ENCODE measurements at regions not wholly inside any gene's neighbourhood (a gene's known extent, or its start where the extent isn't known, plus 50 kb on each side); places are given as distances from the start of the nearest gene placed in this dataset.
A peak's percentile ranks its signal among the peaks of the same experiment; 100 is the strongest.

- POLR2A ChIA-PET, result interaction anchor here (1.0 kb wide), 1 partner anchor 22 kb away, joined by 3 read pairs; no protein-coding TSS in a partner anchor
- TF ChIP-seq, protein P1, sequence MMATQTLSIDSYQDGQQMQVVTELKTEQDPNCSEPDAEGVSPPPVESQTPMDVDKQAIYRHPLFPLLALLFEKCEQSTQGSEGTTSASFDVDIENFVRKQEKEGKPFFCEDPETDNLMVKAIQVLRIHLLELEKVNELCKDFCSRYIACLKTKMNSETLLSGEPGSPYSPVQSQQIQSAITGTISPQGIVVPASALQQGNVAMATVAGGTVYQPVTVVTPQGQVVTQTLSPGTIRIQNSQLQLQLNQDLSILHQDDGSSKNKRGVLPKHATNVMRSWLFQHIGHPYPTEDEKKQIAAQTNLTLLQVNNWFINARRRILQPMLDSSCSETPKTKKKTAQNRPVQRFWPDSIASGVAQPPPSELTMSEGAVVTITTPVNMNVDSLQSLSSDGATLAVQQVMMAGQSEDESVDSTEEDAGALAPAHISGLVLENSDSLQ (IDR thresholded peaks at IDR 0.05), result no peak
- TF ChIP-seq FOXK2 (IDR thresholded peaks at IDR 0.05), result no peak
- DNase-seq (ENCODE audit: extremely low spot score), result no peak
- CTCF ChIA-PET, result no interaction called here
Measured at GRCh38 chr5:57839025-57839424, 356.4 kb upstream of the ACTBL2 start.

- POLR2A ChIA-PET, result no interaction called here
Measured at GRCh38 chr5:57836921-57837320, 354.3 kb upstream of the ACTBL2 start.

DNA sequence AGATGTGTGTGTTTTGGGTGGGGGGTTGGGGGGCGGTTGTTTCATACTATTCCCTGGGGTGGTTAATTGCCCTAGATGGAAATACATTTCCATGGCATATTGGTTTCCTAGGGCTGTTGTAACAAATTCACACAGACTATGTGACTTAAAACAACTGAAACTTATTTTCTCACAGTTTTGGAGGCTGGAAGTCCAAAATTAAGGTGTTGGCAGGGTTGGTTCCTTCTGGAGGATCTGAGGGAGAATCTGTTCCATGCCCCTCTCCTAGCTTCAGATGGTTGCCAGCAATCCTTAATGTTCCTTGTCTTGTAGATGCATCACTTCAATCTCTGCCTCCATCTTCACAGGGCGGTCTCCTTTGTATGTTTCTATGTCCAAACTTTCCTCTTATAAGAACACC, 353.7 kb upstream of the ACTBL2 start:
- ChIA-PET POLR2A (no interaction called here), CTCF (no interaction called here)
- DNase-seq (ENCODE audit: extremely low spot score), result no peak
- TF ChIP-seq FOXA1 (IDR thresholded peaks at IDR 0.05) (no peak), CTBP1 (IDR thresholded peaks at IDR 0.05; ENCODE audit: borderline replicate concordance) (no peak), BHLHE40 (IDR thresholded peaks at IDR 0.05; ENCODE audit: borderline replicate concordance) (no peak), NFRKB (IDR thresholded peaks at IDR 0.05) (no peak), FOXM1 (IDR thresholded peaks at IDR 0.05; ENCODE audit: borderline replicate concordance) (no peak), ELF4 (IDR thresholded peaks at IDR 0.05) (no peak), ZNF384 (IDR thresholded peaks at IDR 0.05) (no peak), TARDBP (IDR thresholded peaks at IDR 0.05) (no peak)
- TF ChIP-seq, protein P1 (IDR thresholded peaks at IDR 0.05), result no peak

More at GRCh38 chr5:57836921-57837320, 354.3 kb upstream of the ACTBL2 start:
- no peak for TF ChIP-seq FOXK2 (IDR thresholded peaks at IDR 0.05)
- no peak for TF ChIP-seq FOXA1 (IDR thresholded peaks at IDR 0.05)
- TF ChIP-seq, protein P1 (IDR thresholded peaks at IDR 0.05), result no peak
- TF ChIP-seq NFRKB (IDR thresholded peaks at IDR 0.05), result no peak
- no peak for TF ChIP-seq CTBP1 (IDR thresholded peaks at IDR 0.05; ENCODE audit: borderline replicate concordance)
- no peak for TF ChIP-seq FOXM1 (IDR thresholded peaks at IDR 0.05; ENCODE audit: borderline replicate concordance)
- no peak for TF ChIP-seq SP1 (IDR thresholded peaks at IDR 0.05)
- TF ChIP-seq BHLHE40 (IDR thresholded peaks at IDR 0.05; ENCODE audit: borderline replicate concordance), result no peak
- no peak for TF ChIP-seq L3MBTL2 (conservative IDR thresholded peaks at IDR 0.05)
- TF ChIP-seq HDGF (IDR thresholded peaks at IDR 0.05; ENCODE audit: borderline replicate concordance), result no peak
- TF ChIP-seq TARDBP (IDR thresholded peaks at IDR 0.05), result no peak
- TF ChIP-seq LEF1 (IDR thresholded peaks at IDR 0.05; ENCODE audit: borderline replicate concordance), result no peak
- no peak for TF ChIP-seq SUZ12 (IDR thresholded peaks at IDR 0.05)
- no peak for TF ChIP-seq ARNT (IDR thresholded peaks at IDR 0.05)
- no peak for DNase-seq (ENCODE audit: extremely low spot score)
- CTCF ChIA-PET, result no interaction called here

DNA sequence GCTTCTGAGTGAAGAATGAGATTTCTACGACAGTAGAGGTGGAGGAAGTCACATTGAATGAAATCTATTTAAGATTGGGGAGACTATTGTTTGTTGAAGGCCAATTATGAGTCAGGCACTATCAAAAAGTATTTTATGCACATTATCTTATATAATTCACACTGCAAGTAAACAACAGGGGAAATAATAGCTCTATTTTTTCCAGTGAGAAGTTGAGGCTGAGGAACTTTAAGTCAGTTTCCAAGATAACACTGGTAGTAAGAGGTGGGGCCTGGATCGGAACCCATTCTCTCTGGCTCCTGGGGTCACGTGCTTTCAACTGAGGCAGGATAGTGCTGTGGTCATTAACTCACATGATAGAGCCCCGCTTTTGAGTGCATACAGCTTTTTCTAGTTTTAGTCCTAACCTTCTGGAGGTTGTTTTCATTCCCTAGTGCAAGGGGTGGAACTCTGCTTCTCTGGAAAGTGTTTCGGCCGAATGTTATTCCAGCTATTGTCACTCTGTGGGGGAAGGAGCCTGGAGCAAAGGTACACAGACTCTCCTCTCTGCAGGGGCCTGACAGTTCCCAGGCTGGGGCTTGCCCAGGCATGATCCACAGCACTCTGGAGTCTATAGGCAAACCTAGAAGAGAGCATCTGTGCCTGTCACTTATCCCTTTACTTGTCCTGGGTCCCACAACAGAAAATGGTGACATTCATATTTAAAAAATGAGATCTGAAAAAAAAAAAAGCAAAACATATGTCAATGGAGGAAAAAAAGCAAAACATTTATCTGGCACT, 352.4 kb upstream of the ACTBL2 start:
- peak; percentile 17 for DNase-seq (ENCODE audit: extremely low spot score)
- CTCF ChIA-PET, result interaction anchor here (0.6 to 1.1 kb wide), 2 partner anchors 56 to 321 kb away, joined by 3 to 4 read pairs; no protein-coding TSS in a partner anchor
- TF ChIP-seq ZNF384 (IDR thresholded peaks at IDR 0.05) (no peak), BHLHE40 (IDR thresholded peaks at IDR 0.05; ENCODE audit: borderline replicate concordance) (no peak), SUZ12 (IDR thresholded peaks at IDR 0.05) (no peak)
- TF ChIP-seq, protein P1 (IDR thresholded peaks at IDR 0.05), result peak; percentile 36; the same call in 1 of the 2 replicates
- POLR2A ChIA-PET, result no interaction called here

GRCh38 chr5:57833489-57833888, 350.9 kb upstream of the ACTBL2 start:
- ChIA-PET POLR2A (no interaction called here), CTCF (no interaction called here)
- no peak for DNase-seq (ENCODE audit: extremely low spot score)

GRCh38 chr5:57832875-57833274, 350.3 kb upstream of the ACTBL2 start:
- no peak for DNase-seq (ENCODE audit: extremely low spot score)
- TF ChIP-seq FOXM1 (IDR thresholded peaks at IDR 0.05; ENCODE audit: borderline replicate concordance), result no peak
- TF ChIP-seq BHLHE40 (IDR thresholded peaks at IDR 0.05; ENCODE audit: borderline replicate concordance), result no peak
- TF ChIP-seq HDGF (IDR thresholded peaks at IDR 0.05; ENCODE audit: borderline replicate concordance), result no peak
- TF ChIP-seq FOXA1 (IDR thresholded peaks at IDR 0.05), result no peak
- no peak for TF ChIP-seq SP1 (IDR thresholded peaks at IDR 0.05)
- TF ChIP-seq ARNT (IDR thresholded peaks at IDR 0.05), result no peak
- no peak for TF ChIP-seq LEF1 (IDR thresholded peaks at IDR 0.05; ENCODE audit: borderline replicate concordance)
- TF ChIP-seq NFRKB (IDR thresholded peaks at IDR 0.05), result no peak
- no peak for TF ChIP-seq L3MBTL2 (conservative IDR thresholded peaks at IDR 0.05)
- TF ChIP-seq CTBP1 (IDR thresholded peaks at IDR 0.05; ENCODE audit: borderline replicate concordance), result no peak
- TF ChIP-seq FOXK2 (IDR thresholded peaks at IDR 0.05), result no peak
- TF ChIP-seq ELF4 (IDR thresholded peaks at IDR 0.05), result no peak
- TF ChIP-seq ZNF384 (IDR thresholded peaks at IDR 0.05), result no peak
- TF ChIP-seq, protein P1 (IDR thresholded peaks at IDR 0.05), result no peak
- no peak for TF ChIP-seq SUZ12 (IDR thresholded peaks at IDR 0.05)
- ChIA-PET POLR2A (no interaction called here), CTCF (no interaction called here)

More at GRCh38 chr5:57833489-57833888, 350.9 kb upstream of the ACTBL2 start:
- TF ChIP-seq ARNT (IDR thresholded peaks at IDR 0.05), result no peak
- TF ChIP-seq ELF4 (IDR thresholded peaks at IDR 0.05), result no peak
